A549 (cell line): ENCODE measurements at regions not wholly inside any gene's neighbourhood (a gene's known extent, or its start where the extent isn't known, plus 50 kb on each side); places are given as distances from the start of the nearest gene placed in this dataset.

Experiments
- ATAC-seq, 2 experiments: fragments of 200-7000 bp in 1 of 2; fragments of >200 bp in 1 of 2; cut with Nextera tagmentation in 1 of 2; cut with Tn5 transposase in 1 of 2; 3 replicates each; pipeline versions ENCODE4 v1.8.0 to v1.9.1; 2018 to 2020; ENCODE audit warnings: mild to moderate bottlenecking in 1 of 2, moderate library complexity in 1 of 2
- CTCF ChIA-PET: fragments of 300-600 bp; sonication (Branson Sonifier 250); formaldehyde crosslinking; extraction: SDS; loops from one replicate; lab custom pipeline; 2021; ENCODE audit warnings: antibody characterized with exemption, inconsistent platforms; lab: Yijun Ruan, JAX
- POLR2A ChIA-PET: fragments of 350-600 bp; formaldehyde crosslinking; extraction: SDS; loops from one replicate; lab custom pipeline; 2021; ENCODE audit warnings: antibody characterized with exemption, inconsistent platforms; lab: Yijun Ruan, JAX
- DNase-seq, 2 experiments: peaks; one replicate each; pipeline versions ENCODE4 v3.0.0 to v3.0.0-alpha.2; 2011 to 2016; ENCODE audit warnings: low read depth in 1 of 2, low spot score in 1 of 2
- FAIRE-seq: peaks from 2 replicates; lab custom pipeline; 2011; peaks lifted over from hg19 to GRCh38; lab: Jason Lieb, UNC
- H3K27ac ChIP-seq, 2 experiments: fragments of >200 bp; sonication (Bioruptor Twin); formaldehyde crosslinking; 3 replicates each; pipeline ENCODE4 v1.5.1; 2016 to 2017
- H3K4me1 ChIP-seq: fragments of >200 bp; sonication (Bioruptor Twin); formaldehyde crosslinking; 3 replicates; pipeline ENCODE4 v1.6.1; 2016
- H3K4me2 ChIP-seq: fragments of >200 bp; sonication (Bioruptor Twin); formaldehyde crosslinking; 3 replicates; pipeline ENCODE4 v1.6.1; 2016
- H3K4me3 ChIP-seq: fragments of >200 bp; sonication (Bioruptor Twin); formaldehyde crosslinking; 3 replicates; pipeline ENCODE4 v1.5.1; 2016
- H3K9me3 ChIP-seq: fragments of >200 bp; sonication (Bioruptor Twin); formaldehyde crosslinking; 3 replicates; pipeline ENCODE4 v1.6.1; 2016
- CEBPB ChIP-seq, 2 experiments: fragments of >200 bp in 1 of 2; sonication (Bioruptor Twin) in 1 of 2; formaldehyde crosslinking in 1 of 2; IDR thresholded peaks; 2 replicates each; pipeline ENCODE4 v1.6.1; 2012 to 2016
- CHD2 ChIP-seq: fragments of 150-350 bp; IDR thresholded peaks from 2 replicates; pipeline ENCODE4 v1.6.1; 2014; ENCODE audit warnings: low read length; ENCODE audit not compliant: partially characterized antibody
- CHD4 ChIP-seq: fragments of 200-600 bp; sonication (generic); IDR thresholded peaks from 2 replicates; pipeline ENCODE4 v1.6.1; 2016; ENCODE audit warnings: antibody characterized with exemption, mild to moderate bottlenecking, borderline replicate concordance
- E2F6 ChIP-seq: IDR thresholded peaks from 2 replicates; pipeline ENCODE4 v1.6.1; 2012; ENCODE audit warnings: low read depth, borderline replicate concordance
- EHF ChIP-seq: fragments of 250-450 bp; sonication (Bioruptor Pico); IDR thresholded peaks from 2 replicates; pipeline ENCODE4 v1.5.0; 2020; ENCODE audit warnings: mild to moderate bottlenecking
- EP300 ChIP-seq, 2 experiments: fragments of >200 bp; sonication (Bioruptor Twin); formaldehyde crosslinking; IDR thresholded peaks; 2 replicates in 1 of 2; 3 replicates in 1 of 2; pipeline ENCODE4 v1.6.1; 2016 to 2017
- ESRRA ChIP-seq: fragments of 150-350 bp; IDR thresholded peaks from 2 replicates; pipeline ENCODE4 v1.6.1; 2014; ENCODE audit warnings: mild to moderate bottlenecking, low read length, borderline replicate concordance
- FOSB ChIP-seq: fragments of 250-450 bp; sonication (Bioruptor Pico); IDR thresholded peaks from 2 replicates; pipeline ENCODE4 v1.5.0; 2020; ENCODE audit warnings: mild to moderate bottlenecking, moderate library complexity
- FOSL2 ChIP-seq, 2 experiments: fragments of 450-650 bp in 1 of 2; fragments of >200 bp in 1 of 2; sonication (Bioruptor Twin) in 1 of 2; formaldehyde crosslinking; IDR thresholded peaks; 2 replicates each; pipeline versions ENCODE4 v1.5.0 to v1.6.1; 2016 to 2020; ENCODE audit warnings: mild to moderate bottlenecking in 1 of 2, moderate library complexity in 1 of 2
- HEYL ChIP-seq: fragments of 250-450 bp; sonication (Bioruptor Pico); IDR thresholded peaks from 2 replicates; pipeline ENCODE4 v1.8.0; 2021; ENCODE audit warnings: mild to moderate bottlenecking, moderate library complexity
- HMGXB4 ChIP-seq: fragments of 250-450 bp; sonication (Bioruptor Pico); IDR thresholded peaks from 2 replicates; pipeline ENCODE4 v1.5.0; 2021; ENCODE audit warnings: mild to moderate bottlenecking, moderate library complexity, borderline replicate concordance
- JUN ChIP-seq, 2 experiments: fragments of >200 bp; sonication (Bioruptor Twin); formaldehyde crosslinking; IDR thresholded peaks; 2 replicates in 1 of 2; 3 replicates in 1 of 2; pipeline ENCODE4 v1.6.1; 2016 to 2017
- JUNB ChIP-seq: fragments of >200 bp; sonication (Bioruptor Twin); formaldehyde crosslinking; IDR thresholded peaks from 2 replicates; pipeline ENCODE4 v1.6.1; 2016
- KDM1A ChIP-seq: fragments of 200-600 bp; sonication (generic); IDR thresholded peaks from 2 replicates; pipeline ENCODE4 v1.6.1; 2016; ENCODE audit warnings: low read depth, mild to moderate bottlenecking
- MAFK ChIP-seq: fragments of 450-650 bp; IDR thresholded peaks from 2 replicates; pipeline ENCODE4 v1.6.1; 2014; ENCODE audit not compliant: partially characterized antibody
- MAZ ChIP-seq: fragments of 150-350 bp; IDR thresholded peaks from 2 replicates; pipeline ENCODE4 v1.6.1; 2014; ENCODE audit warnings: antibody characterized with exemption, low read depth, low read length, borderline replicate concordance
- NR3C1 ChIP-seq: fragments of >200 bp; sonication (Bioruptor Twin); formaldehyde crosslinking; IDR thresholded peaks from 3 replicates; pipeline ENCODE4 v1.6.1; 2017
- POLR2A ChIP-seq: IDR thresholded peaks from 2 replicates; pipeline ENCODE4 v1.6.1; 2012; ENCODE audit warnings: mild to moderate bottlenecking, low read length
- RAD21 ChIP-seq, 2 experiments: fragments of >200 bp in 1 of 2; sonication (Bioruptor Twin) in 1 of 2; formaldehyde crosslinking in 1 of 2; IDR thresholded peaks in 1 of 2; conservative IDR thresholded peaks in 1 of 2; 2 replicates in 1 of 2; 3 replicates in 1 of 2; pipeline ENCODE4 v1.6.1; 2012 to 2018; ENCODE audit warnings: inconsistent platforms in 1 of 2
- RCOR1 ChIP-seq: fragments of 150-350 bp; IDR thresholded peaks from 2 replicates; pipeline ENCODE4 v1.6.1; 2014; ENCODE audit warnings: antibody characterized with exemption, low read length, low read depth
- SMC3 ChIP-seq: fragments of >200 bp; sonication (Bioruptor Twin); formaldehyde crosslinking; IDR thresholded peaks from 3 replicates; pipeline ENCODE4 v1.6.1; 2018; ENCODE audit warnings: inconsistent platforms
- SREBF2 ChIP-seq: fragments of 450-650 bp; IDR thresholded peaks from 2 replicates; pipeline ENCODE4 v1.6.1; 2014; ENCODE audit warnings: mild to moderate bottlenecking, moderate library complexity
- TFCP2L1 ChIP-seq: fragments of 250-450 bp; sonication (Bioruptor Pico); IDR thresholded peaks from 2 replicates; pipeline ENCODE4 v1.5.0; 2021; ENCODE audit warnings: mild to moderate bottlenecking
- ZFP36 ChIP-seq: fragments of 450-650 bp; IDR thresholded peaks from 2 replicates; pipeline ENCODE4 v1.6.1; 2014; ENCODE audit warnings: borderline replicate concordance; ENCODE audit not compliant: partially characterized antibody
- ZSCAN20 ChIP-seq: fragments of 250-450 bp; sonication (Bioruptor Pico); IDR thresholded peaks from 2 replicates; pipeline ENCODE4 v1.8.0; 2022; ENCODE audit warnings: mild to moderate bottlenecking, moderate library complexity
- WGBS: methylation state at CpG from one replicate; pipeline ENCODE4 v1.1.6; 2017; ENCODE audit errors: missing lambda C conversion rate; 5-methylcytosine and 5-hydroxymethylcytosine counted together

- DNase-seq (no peak), FAIRE-seq (no peak), ATAC-seq (no peak)
- no peak for TF ChIP-seq KDM1A
- no peak for TF ChIP-seq MAZ
- TF ChIP-seq SREBF2, result no peak
- Histone ChIP-seq H3K4me1 (no peaks in the 10 kb centered on the region), H3K27ac (no peak overlapping the region), H3K4me2 (no peak overlapping the region), H3K4me3 (no peak overlapping the region), H3K9me3 (no peaks in the 10 kb centered on the region)
- CTCF ChIA-PET, result no interaction called here
- POLR2A ChIA-PET, result no interaction called here
- WGBS, result 28% methylated on average over 8 of the region's 15 CpGs
These were observed 460.1 kb upstream of the SALL3 start for GRCh38 chr18:78519394-78520062.

- no peak for DNase-seq
- Histone ChIP-seq H3K27ac (no peak overlapping the region), H3K9me3 (no peaks in the 10 kb centered on the region), H3K4me1 (no peaks in the 10 kb centered on the region), H3K4me2 (no peak overlapping the region), H3K4me3 (no peak overlapping the region)
- ATAC-seq, result no peak
- no peak for FAIRE-seq
- WGBS, result 23% methylated on average over 9 of the region's 11 CpGs
- POLR2A ChIA-PET, result no interaction called here
- TF ChIP-seq EP300 (IDR thresholded peaks at IDR 0.05), result no peak
- no peak for TF ChIP-seq NR3C1
- TF ChIP-seq ZSCAN20 (CRISPR knock-in tag), result no peak
- no peak for TF ChIP-seq KDM1A
- no peak for TF ChIP-seq FOSL2 (IDR thresholded peaks at IDR 0.05)
- TF ChIP-seq FOSL2 (CRISPR knock-in tag; IDR thresholded peaks at IDR 0.05), result no peak
- TF ChIP-seq JUNB, result no peak
- TF ChIP-seq SMC3, result no peak
- TF ChIP-seq E2F6, result no peak
- no peak for TF ChIP-seq CEBPB (IDR thresholded peaks at IDR 0.05)
- no peak for TF ChIP-seq CHD2
- no peak for TF ChIP-seq HEYL (CRISPR knock-in tag)
- TF ChIP-seq CHD4, result no peak
- no peak for TF ChIP-seq EHF
- TF ChIP-seq RCOR1, result no peak
- no peak for TF ChIP-seq TFCP2L1 (CRISPR knock-in tag)
- CTCF ChIA-PET, result no interaction called here
These were observed 458.5 kb upstream of the SALL3 start for GRCh38 chr18:78521136-78521535.

- 11% methylated on average over 6 of the region's 8 CpGs for whole genome bisulfite sequencing
- Histone ChIP-seq H3K27ac (no peak overlapping the region), H3K4me2 (no peak overlapping the region), H3K4me3 (no peak overlapping the region), H3K4me1 (no peaks in the 10 kb centered on the region)
- DNase-seq (no peak), FAIRE-seq (no peak), ATAC-seq (no peak)
- POLR2A ChIA-PET, result no interaction called here
- no peak for TF ChIP-seq CHD4
- TF ChIP-seq, all 56 proteins: peak for 0
- H3K9me3 ChIP-seq, result no peaks in the 10 kb centered on the region
- CTCF ChIA-PET, result no interaction called here
These were observed 457.9 kb upstream of the SALL3 start for GRCh38 chr18:78521744-78522143.

GRCh38 chr18:78522507-78522906, 457.1 kb upstream of the SALL3 start:
- no peak for TF ChIP-seq ZFP36
- no peak for TF ChIP-seq RAD21 (conservative IDR thresholded peaks at IDR 0.05 in 1 of 2, IDR thresholded peaks at IDR 0.05 in 1 of 2)
- no peak for TF ChIP-seq NR3C1
- no peak for TF ChIP-seq CHD4
- TF ChIP-seq MAFK, result no peak
- TF ChIP-seq EHF, result no peak
- no peak for TF ChIP-seq JUN (IDR thresholded peaks at IDR 0.05)
- TF ChIP-seq POLR2A, result no peak
- no peak for TF ChIP-seq ZSCAN20 (CRISPR knock-in tag)
- TF ChIP-seq FOSB, result no peak
- TF ChIP-seq ESRRA, result no peak
- no peak for TF ChIP-seq HMGXB4
- no peak for TF ChIP-seq CHD2
- TF ChIP-seq SMC3, result no peak
- ChIA-PET POLR2A (no interaction called here), CTCF (no interaction called here)
- no peak for DNase-seq
- no peak for ATAC-seq
- H3K4me3 ChIP-seq, result no peak overlapping the region
- 83% methylated on average over 8 of the region's 8 CpGs for WGBS
- H3K4me2 ChIP-seq, result no peak overlapping the region
- H3K9me3 ChIP-seq, result no peaks in the 10 kb centered on the region
- H3K27ac ChIP-seq, result no peak overlapping the region
- no peak for FAIRE-seq
- H3K4me1 ChIP-seq, result no peaks in the 10 kb centered on the region
